ENCODE measurements at regions not wholly inside any gene's neighbourhood (a gene's known extent, or its start where the extent isn't known, plus 50 kb on each side); places are given as distances from the start of the nearest gene placed in this dataset.

DNA sequence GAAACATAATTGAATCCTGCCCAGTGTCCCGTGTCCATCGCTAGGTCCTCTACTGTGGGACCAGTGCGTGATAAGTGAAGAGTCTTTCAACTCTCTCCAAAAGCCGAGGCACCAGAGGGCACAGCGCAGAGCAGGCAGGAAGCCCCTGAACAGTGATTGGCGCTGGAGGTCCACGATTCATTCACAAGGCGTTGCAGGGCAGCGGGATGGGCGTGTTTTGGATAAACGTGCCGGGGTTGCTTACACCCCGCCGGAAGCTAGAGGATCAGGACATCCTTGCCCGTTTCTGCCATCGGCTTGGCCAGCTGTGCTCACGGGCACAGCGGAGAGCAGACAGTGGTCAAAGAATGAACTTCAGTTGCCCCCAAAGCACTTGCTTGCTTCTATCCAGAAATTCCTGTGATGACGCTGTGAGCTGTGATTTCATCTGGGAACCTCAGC lies 86.0 kb upstream of the PFKP start:
- no peak for DNase-seq (ENCODE audit: low read depth in 3 of 3)

DNA sequence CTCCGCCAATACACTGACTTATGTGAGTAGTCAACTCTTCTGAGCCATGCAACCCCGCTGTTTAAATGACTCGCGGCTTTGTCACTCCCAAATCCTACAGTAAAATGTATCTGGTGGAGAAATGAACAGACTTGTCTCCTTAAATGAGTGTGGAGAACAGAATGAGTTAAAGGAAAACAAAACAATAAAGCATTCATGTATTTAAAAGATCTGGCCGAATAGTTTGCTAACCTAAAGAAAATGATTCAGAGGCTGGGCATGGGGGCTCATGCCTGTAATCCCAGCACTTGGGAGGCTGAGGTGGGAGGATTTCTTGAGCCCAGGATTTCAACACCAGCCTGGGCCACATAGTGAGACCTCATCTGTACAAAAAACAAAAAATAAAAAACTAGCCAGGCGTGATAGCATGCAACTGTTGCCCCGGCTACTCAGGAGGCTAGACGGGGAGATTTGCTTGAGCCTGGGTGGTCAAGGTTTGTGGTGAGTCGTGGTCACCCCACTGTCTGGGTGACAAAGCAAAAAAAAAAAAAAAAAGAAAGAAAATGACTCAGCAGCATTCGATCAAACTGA lies 86.5 kb upstream of the PFKP start:
- no peak for DNase-seq (ENCODE audit: low read depth in 3 of 3)

DNA sequence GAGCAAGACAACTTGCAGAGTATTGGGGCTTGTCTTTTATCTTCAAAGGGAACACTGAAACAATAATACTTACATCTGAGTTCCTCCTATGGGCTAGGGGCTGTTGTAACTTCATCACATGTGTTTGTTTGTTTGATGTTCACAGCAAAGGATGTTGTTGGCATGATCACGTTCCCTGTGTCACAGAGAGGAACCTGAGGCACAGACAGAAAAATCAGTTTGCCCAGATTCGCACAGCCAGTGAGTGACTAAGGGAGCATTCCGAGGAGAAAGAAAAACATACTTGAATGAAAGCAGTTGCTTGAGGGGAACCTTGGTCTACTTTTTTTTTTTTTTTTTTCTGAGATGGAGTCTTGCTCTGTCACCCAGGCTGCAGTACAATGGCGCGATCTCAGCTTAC lies 87.2 kb upstream of the PFKP start:
- DNase-seq (ENCODE audit: low read depth in 3 of 3), result no peak

- no peak for DNase-seq (ENCODE audit: low read depth in 3 of 3)
Measured at GRCh38 chr10:2979306-2979705, 88.0 kb upstream of the PFKP start.

- no peak for DNase-seq (ENCODE audit: low read depth in 3 of 3)
Measured at GRCh38 chr10:2978574-2979273, 88.6 kb upstream of the PFKP start.

DNA sequence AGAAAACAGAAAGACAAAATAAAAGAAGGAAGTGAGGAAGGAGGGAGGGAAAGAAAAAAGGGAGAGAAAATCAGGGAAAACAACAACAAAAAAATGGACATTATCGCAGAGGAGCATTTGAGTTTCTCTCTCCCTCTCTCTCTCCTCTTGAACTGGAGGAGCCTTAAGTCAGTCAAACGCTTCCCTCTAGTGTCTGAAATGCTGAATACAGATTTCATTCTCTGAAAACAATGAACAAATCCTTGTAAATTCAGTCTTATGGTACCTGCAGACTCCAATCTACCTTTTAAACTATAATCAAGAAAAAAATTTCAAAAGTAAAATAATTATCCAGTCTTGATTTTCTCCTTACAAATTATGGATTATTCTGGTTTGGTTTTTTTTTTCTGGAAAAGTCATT lies 89.2 kb upstream of the PFKP start:
- no peak for DNase-seq (ENCODE audit: low read depth in 3 of 3)

- DNase-seq (ENCODE audit: low read depth in 3 of 3), result no peak
Measured at GRCh38 chr10:2974503-2975207, 92.7 kb upstream of the PFKP start.

DNA sequence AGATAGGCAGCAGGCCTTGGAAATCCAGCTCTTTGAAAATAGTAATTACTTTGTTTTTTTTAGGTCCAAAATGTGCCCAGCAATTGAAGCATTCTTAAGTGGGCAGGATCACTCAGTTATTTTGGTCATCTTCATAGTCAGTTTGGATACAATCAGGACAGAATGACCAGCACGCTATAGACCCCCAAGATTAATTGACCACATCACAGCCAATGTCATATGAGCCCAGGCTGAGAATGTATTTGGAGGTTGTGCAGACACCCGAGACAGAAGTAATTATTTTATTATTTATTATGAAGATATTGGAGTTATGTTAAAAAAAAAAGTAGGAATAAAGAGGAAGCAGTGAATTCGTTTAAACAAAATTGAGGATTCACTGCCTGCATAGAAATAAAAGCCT lies 93.3 kb upstream of the PFKP start:
- DNase-seq (ENCODE audit: low read depth in 3 of 3), result no peak

- no peak for DNase-seq (ENCODE audit: low read depth in 3 of 3)
Measured at GRCh38 chr10:2972810-2973209, 94.5 kb upstream of the PFKP start.

DNA sequence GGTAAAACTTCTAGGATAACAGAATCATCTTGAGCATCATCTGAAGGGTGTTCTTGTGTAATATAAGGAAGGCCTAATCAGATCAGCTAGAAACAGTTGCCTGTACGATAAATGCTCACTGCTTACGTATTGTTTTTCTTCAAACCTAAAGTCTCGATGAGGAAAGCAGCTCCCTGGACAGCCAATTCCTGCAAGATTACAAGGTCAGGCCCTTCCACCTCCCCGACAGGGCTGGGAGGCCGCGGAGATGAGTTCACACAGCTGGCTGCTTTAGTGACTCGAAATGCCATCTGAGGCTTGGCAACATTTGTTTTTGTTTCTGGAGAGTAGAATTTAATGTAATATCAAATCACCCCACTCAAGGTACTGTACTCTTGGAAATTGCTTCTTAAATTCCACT lies 95.1 kb upstream of the PFKP start:
- DNase-seq (ENCODE audit: low read depth in 3 of 3), result no peak

DNA sequence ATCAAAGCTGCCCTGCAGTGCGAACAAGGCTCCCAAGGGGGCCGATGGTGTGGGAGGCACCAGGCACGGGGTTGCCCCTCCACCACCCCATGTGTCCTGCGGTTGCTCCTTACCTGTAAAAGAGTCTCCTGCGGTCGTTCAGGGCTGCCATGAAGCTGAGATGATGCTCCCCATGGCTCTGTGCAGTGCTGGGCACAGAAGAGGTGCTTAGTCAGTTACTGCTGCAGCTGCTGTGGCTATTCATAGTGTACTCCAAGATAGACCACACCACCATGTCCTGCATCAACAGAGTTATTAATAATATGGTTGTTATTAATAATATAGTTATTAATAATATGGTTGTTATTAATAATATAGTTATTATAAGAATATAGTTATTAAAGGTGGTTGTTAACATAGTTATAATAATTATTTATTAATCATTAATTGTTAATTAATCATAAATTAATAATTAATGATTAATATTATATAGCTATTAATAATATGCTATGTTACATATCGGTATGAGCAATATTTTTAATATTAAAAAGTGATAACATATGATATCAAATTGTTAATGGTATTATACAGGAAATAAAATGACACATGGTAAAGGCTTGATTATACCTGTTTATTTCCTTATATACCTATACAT lies 97.0 kb upstream of the PFKP start:
- DNase-seq (ENCODE audit: low read depth in 3 of 3), result no peak

DNA sequence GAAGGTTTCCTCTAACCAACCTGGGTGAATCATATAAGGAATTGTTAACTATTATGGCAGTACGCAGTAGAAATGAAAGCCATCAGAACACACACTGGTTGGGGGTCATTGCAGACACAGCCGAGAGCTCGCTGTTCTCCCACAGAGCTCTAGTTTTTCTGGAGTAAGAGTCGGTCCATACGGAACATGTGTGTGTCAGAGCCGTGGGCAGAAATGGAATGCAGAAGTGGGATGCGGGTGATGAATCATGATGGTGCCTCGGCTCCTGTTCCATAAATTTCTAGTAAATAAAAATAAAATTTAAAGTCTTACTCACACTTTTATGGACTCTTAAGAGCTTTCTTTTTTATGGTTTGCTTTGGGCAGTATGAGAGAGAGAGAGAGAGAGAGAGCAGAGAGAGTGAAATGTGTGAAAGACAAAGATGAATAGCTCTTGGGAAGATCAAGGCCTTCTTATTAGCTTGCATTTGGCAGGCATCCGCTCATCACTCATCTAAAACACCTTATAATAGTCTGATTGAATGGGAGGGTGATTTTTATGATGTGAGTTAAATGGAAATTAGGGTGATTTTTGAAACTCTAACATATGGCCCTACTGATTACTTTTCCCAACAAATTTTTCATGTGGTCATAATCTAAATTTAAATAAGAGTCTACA lies 98.8 kb upstream of the PFKP start:
- no peak for DNase-seq (ENCODE audit: low read depth in 3 of 3)

- no peak for DNase-seq (ENCODE audit: low read depth in 3 of 3)
Measured at GRCh38 chr10:2966134-2966533, 101.2 kb upstream of the PFKP start.

GRCh38 chr10:2964632-2965296 lies 102.6 kb upstream of the PFKP start:
- no peak for DNase-seq (ENCODE audit: low read depth in 3 of 3)

DNA sequence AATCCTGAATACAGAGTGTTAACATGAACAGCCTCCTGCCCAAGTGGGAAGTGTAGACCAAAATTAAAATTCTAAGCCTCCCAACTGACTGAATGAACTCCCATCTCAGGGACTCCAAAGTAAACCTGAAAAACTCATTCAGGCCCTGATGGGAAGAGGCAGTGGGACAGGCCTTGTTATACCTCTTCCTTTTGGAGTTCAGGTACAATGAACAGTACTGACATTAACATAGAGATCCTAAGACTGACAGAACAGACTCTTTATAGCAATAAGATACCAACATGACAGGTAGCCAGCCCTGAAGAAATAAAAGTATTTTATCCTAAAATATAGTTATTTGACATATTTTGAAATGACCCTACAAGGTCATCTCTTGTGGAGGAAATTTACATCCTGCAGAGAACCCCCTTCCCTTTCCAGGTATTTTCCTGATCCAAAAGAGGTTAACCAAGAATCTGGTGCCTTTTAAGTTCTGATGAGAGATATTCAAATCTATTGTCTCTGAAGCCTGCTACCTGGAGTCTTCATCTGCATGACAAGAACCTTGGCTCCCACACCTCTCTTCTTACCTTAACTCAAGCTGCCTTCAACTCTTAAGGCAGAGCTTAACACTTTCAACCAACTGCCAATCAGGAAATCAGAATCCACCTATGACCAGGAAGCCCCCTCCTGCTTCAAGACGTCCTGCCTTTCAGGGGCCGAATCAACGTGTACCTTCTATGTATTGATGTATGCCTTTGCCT lies 103.3 kb upstream of the PFKP start:
- no peak for DNase-seq (ENCODE audit: low read depth in 3 of 3)

DNA sequence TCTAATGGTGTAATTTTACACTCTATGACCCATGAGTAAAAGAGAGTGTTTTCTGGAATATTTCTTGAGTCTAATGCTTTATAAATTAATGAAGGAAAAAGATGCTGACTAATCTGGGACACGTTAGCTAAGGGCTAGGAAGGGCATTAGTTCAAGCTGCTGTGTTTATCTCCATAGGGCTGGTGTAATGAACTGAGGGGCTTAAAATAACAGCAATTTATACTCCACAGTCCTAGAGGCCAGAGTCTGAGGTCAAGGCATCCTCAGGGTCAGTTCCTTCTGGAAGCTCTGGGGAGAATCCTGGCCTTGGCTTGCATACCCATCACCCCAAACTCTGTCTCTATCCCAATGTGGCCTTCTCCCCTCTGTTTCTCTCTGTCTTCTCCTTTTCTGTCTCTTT lies 105.2 kb upstream of the PFKP start:
- DNase-seq (ENCODE audit: low read depth in 3 of 3), result no peak

DNA sequence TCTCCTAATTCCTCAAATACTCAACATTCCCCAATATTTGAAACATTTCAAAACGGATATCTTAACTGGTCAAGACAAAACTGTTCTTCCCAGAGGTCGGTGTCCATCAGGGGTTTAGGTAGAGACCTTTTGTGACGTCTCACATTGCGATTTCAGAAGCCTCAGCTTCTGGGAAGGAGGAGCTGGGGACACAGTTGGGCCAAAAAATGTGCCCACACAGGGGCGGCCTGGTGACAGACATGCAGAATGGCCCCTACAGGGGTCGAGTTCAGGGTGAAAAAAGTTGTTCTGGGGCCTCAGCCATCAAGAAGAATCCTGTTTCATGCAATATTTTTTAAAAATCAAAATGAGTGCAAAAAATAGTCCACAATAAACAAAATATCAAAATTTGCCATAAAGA lies 108.7 kb upstream of the PFKP start:
- no peak for DNase-seq (ENCODE audit: low read depth in 3 of 3)

DNA sequence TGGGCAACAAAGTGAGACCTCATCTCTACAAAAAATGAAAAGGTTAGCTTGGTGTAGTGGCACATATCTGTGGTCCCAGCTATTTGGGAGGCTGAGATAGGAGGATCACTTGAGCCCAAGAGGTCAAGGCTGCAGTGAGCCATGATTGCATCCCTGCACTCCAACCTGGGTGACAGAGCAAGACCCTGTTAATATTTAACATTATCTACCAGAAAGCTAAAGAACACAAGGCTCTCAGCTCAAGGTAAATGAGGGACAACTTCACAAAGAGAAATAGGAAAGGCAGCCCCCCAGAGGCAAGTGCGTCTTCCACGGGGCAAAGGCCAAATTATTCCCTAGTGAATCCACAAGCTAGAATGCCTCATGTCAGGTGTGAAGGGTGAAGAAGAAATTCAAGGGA lies 109.6 kb upstream of the PFKP start:
- DNase-seq (ENCODE audit: low read depth in 3 of 3), result no peak

GRCh38 chr10:2955064-2955463 lies 112.3 kb upstream of the PFKP start:
- no peak for DNase-seq (ENCODE audit: low read depth in 3 of 3)

DNA sequence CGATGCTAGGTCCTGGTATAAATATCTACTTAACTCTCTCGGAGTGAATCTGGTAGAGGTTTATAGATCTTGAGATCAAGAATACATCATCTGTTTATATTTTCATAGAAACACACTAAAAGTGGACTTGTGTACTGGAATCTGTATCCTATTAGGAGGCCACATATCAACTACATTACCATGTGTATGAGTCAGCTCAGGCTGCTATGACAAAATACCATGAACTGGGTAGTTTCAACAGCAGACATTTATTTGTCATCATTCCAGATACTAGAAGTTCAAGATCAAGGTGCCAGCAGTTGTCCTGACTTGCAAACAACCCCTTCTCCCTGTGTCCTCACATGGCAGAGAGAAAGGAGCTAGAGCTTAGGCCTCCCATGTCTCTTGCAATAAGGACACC lies 113.9 kb upstream of the PFKP start:
- DNase-seq (ENCODE audit: low read depth in 3 of 3), result no peak

- DNase-seq (ENCODE audit: low read depth in 3 of 3), result no peak
Measured at GRCh38 chr10:2951235-2951835, 116.0 kb upstream of the PFKP start.
